HL-60 (cell line): ENCODE measurements at regions not wholly inside any gene's neighbourhood (a gene's known extent, or its start where the extent isn't known, plus 50 kb on each side); places are given as distances from the start of the nearest gene placed in this dataset.

Source experiments
- POLR2AphosphoS5 ChIP-seq: IDR thresholded peaks from 2 replicates; pipeline ENCODE4 v1.6.1; 2012; ENCODE audit warnings: low read depth
- REST ChIP-seq: IDR thresholded peaks from 2 replicates; pipeline ENCODE4 v1.6.1; 2012; ENCODE audit warnings: low read depth; ENCODE audit not compliant: insufficient replicate concordance
- SPI1 ChIP-seq: IDR thresholded peaks from 2 replicates; pipeline ENCODE4 v1.6.1; 2012; ENCODE audit warnings: low read depth, mild to moderate bottlenecking, borderline replicate concordance
- TF ChIP-seq, protein P1 (sequence below): IDR thresholded peaks from one replicate; pipeline ENCODE4 v1.5.1; 2011; ENCODE audit warnings: low read length, control low read depth, inconsistent platforms; ENCODE audit not compliant: insufficient read depth

DNA sequence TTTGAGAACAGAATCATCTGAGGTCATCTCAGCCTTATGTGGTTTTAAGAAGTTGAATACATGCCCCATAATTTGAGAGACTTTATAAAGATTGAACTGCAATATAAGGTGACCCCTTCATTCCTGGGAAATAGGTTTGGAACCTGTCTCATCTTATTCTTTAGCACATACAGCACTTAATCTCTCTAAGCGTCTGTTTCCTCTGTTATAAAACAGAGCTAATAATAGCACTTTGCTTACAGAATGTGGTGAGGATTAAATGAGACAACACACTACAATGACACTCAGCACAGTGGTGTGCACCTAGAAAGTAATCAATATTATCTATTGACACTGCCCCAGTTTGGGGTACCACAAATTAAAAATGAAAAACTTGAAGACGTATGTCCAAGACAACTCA, 102.1 kb downstream of the DUSP6 start:
- TF ChIP-seq, protein P1, sequence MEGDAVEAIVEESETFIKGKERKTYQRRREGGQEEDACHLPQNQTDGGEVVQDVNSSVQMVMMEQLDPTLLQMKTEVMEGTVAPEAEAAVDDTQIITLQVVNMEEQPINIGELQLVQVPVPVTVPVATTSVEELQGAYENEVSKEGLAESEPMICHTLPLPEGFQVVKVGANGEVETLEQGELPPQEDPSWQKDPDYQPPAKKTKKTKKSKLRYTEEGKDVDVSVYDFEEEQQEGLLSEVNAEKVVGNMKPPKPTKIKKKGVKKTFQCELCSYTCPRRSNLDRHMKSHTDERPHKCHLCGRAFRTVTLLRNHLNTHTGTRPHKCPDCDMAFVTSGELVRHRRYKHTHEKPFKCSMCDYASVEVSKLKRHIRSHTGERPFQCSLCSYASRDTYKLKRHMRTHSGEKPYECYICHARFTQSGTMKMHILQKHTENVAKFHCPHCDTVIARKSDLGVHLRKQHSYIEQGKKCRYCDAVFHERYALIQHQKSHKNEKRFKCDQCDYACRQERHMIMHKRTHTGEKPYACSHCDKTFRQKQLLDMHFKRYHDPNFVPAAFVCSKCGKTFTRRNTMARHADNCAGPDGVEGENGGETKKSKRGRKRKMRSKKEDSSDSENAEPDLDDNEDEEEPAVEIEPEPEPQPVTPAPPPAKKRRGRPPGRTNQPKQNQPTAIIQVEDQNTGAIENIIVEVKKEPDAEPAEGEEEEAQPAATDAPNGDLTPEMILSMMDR, result no peak
- TF ChIP-seq POLR2AphosphoS5 (no peak), REST (no peak), SPI1 (no peak)
